GM10248 (cell line): ENCODE measurements at regions not wholly inside any gene's neighbourhood (a gene's known extent, or its start where the extent isn't known, plus 50 kb on each side); places are given as distances from the start of the nearest gene placed in this dataset.

Experiments used
- CTCF ChIA-PET: fragments of 300-600 bp; sonication (Branson Sonifier 250); formaldehyde crosslinking; extraction: SDS; loops from one replicate; lab custom pipeline; 2021; ENCODE audit warnings: antibody characterized with exemption; lab: Yijun Ruan, JAX
- POLR2A ChIA-PET: fragments of 350-650 bp; sonication (Branson Sonifier 250); formaldehyde crosslinking; extraction: SDS; loops from one replicate; lab custom pipeline; 2020; ENCODE audit warnings: antibody characterized with exemption; lab: Yijun Ruan, JAX
- DNase-seq: peaks from one replicate; pipeline ENCODE4 v3.0.0; 2012; ENCODE audit errors: extremely low spot score
- TF ChIP-seq, protein P1 (sequence below): IDR thresholded peaks from 2 replicates; pipeline ENCODE4 v1.5.1; 2012; ENCODE audit warnings: mild to moderate bottlenecking, low read depth; ENCODE audit errors: extremely low read depth, missing control alignments, control extremely low read depth

GRCh38 chr10:71052076-71052660, 160.2 kb upstream of the UNC5B start:
- ChIA-PET POLR2A (no interaction called here), CTCF (no interaction called here)
- DNase-seq = no peak
- TF ChIP-seq, protein P1, sequence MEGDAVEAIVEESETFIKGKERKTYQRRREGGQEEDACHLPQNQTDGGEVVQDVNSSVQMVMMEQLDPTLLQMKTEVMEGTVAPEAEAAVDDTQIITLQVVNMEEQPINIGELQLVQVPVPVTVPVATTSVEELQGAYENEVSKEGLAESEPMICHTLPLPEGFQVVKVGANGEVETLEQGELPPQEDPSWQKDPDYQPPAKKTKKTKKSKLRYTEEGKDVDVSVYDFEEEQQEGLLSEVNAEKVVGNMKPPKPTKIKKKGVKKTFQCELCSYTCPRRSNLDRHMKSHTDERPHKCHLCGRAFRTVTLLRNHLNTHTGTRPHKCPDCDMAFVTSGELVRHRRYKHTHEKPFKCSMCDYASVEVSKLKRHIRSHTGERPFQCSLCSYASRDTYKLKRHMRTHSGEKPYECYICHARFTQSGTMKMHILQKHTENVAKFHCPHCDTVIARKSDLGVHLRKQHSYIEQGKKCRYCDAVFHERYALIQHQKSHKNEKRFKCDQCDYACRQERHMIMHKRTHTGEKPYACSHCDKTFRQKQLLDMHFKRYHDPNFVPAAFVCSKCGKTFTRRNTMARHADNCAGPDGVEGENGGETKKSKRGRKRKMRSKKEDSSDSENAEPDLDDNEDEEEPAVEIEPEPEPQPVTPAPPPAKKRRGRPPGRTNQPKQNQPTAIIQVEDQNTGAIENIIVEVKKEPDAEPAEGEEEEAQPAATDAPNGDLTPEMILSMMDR = no peak

DNA sequence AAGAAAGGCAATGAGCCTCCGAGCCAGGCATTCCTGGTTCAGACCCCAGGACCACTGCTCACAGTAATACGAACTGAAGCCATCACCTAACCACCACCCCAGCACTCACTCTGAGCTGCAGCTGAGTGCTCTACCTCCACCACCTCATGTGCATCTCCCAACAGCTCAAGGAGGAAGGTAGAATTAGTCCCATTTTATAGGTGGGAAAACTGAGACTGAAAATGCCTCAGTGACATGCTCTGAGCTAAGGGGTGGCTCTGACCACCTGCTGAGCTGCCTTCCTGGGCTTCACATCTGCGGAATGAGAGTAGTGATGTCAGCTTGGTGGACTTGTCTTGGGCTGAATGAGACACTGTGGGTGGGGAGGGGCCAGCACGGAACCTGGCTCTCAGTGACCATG, 159.7 kb upstream of the UNC5B start:
- no peak for DNase-seq
- TF ChIP-seq, protein P1 = no peak
- CTCF ChIA-PET = no interaction called here
- POLR2A ChIA-PET = no interaction called here

DNA sequence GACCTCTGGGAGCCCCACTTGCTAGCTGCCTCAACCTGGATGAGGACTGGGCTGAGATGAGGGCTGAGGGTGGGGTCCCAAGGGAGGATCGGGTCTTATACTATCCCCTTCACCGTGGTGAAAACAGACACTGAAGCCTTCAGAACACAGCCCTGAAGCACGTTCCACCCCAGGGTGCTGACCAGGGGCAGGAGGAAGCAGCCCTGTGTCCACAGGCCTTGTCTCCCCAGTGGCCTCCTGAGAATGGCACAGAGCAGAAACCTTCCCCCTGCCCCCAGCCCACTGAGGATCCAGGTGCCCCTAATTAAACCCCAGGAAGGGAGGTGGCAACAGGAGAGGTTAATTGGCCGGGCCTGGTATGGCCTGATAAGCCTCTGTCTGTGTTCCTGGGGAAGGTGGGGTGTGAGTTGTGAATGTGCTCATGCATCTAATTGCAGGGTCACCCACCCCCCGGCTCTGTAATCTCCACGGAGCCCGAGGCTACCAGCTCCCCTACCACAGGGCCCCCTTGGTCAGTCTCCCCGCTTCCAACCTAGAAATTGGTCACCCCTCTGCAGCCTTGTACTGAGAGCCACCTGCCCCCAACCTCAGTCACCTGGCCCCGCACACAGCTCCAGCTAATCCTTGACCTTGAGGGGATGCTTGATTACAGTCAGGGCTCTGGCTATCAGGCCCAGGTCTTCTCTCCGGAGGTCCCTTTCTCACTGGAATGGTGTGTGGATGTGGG, 159.0 kb upstream of the UNC5B start:
- DNase-seq = no peak
- ChIA-PET POLR2A (no interaction called here), CTCF (no interaction called here)
- TF ChIP-seq, protein P1 = no peak

DNA sequence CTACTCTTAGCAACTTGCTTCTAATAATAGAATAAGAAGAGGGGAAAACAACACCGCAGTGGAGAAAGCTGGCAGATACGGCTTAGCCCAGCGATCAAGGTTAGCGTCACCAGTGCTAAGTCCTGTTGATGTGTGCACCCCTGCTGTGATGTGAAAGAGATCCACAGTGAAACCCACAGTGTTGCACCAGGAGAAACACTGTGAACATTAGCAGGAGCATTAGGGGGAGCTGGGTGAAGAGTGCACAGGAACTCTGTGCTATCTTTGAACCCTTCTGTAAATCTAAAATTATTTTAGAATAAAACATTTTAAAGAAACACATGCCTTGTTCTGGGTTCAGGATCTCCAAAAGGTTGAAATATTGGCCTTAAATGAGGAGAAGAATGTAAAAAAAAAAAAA, 154.1 kb upstream of the UNC5B start:
- TF ChIP-seq, protein P1 = no peak
- ChIA-PET POLR2A (no interaction called here), CTCF (no interaction called here)
- DNase-seq = no peak

DNA sequence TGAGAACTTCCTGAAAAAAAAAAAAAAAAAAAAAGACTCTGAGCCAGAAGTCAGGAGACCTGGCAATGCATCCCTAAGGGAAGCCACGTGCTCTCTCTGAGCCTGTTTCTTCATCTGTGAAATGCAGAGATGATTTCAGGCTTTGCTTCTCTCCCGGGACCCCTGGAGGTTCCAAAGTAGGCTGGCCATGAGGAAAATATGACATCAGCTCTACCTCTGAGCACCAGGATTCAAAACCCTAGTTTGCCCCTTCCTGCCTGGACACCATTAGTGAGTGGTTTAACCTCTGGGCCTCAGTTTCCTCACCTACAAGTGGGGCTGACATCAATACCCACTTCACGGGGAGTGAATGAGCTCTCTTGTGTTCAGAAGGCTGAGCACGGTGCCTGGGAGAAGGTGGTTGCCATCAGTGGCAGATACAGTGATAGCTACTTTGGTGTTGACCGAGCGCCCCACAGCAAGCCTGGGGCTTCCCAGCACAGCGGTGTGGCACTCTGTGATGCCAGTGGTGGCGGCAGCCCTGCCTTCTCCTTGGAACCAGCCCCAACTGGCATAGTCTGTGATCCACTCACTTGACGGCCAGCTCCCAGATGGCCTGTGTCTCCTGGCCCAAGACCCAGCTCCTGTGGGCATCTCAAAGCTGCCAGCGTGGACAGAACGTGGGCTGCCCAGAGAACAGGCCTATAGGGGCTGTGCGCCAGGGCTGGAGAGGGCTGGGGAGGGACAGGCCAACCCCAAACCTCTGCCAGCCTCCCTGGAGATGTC, 153.1 kb upstream of the UNC5B start:
- TF ChIP-seq, protein P1 = no peak
- CTCF ChIA-PET = no interaction called here
- POLR2A ChIA-PET = no interaction called here

GRCh38 chr10:71059943-71060342, 152.4 kb upstream of the UNC5B start:
- no peak for DNase-seq
- ChIA-PET CTCF (interaction anchor here (1.4 kb wide), 1 partner anchor 16 kb away, joined by 3 read pairs; no protein-coding TSS in a partner anchor), POLR2A (no interaction called here)
- TF ChIP-seq, protein P1 = no peak

More for the DNA sequence above, 153.1 kb upstream of the UNC5B start:
- DNase-seq = no peak
